OCI-LY7 (cell line): ENCODE measurements at regions not wholly inside any gene's neighbourhood (a gene's known extent, or its start where the extent isn't known, plus 50 kb on each side); places are given as distances from the start of the nearest gene placed in this dataset.

Experiments used
- CTCF ChIP-seq: fragments of 200-600 bp; sonication (generic); conservative IDR thresholded peaks from 2 replicates; pipeline ENCODE4 v1.5.1; 2014; ENCODE audit warnings: mild to moderate bottlenecking, antibody characterized with exemption, low read length, moderate library complexity, mixed read lengths
- EZH2phosphoT487 ChIP-seq: fragments of 200-600 bp; sonication (generic); IDR thresholded peaks from 2 replicates; pipeline ENCODE4 v1.6.1; 2018; ENCODE audit warnings: low read depth, borderline replicate concordance, mild to moderate bottlenecking, mixed run types, antibody characterized with exemption, low read length, moderate library complexity, mixed read lengths

GRCh38 chr20:22977047-22977785, 57.9 kb upstream of the SSTR4 start:
- TF ChIP-seq CTCF = no peak
- TF ChIP-seq EZH2phosphoT487 = no peak
